SK-N-SH treated with all-trans-retinoic acid at 6 μM for 48 hours (cell line): ENCODE measurements at regions not wholly inside any gene's neighbourhood (a gene's known extent, or its start where the extent isn't known, plus 50 kb on each side); places are given as distances from the start of the nearest gene placed in this dataset.

ENCODE experiments used
- ATAC-seq: fragments of 200-7000 bp; cut with Tn5 transposase; 3 replicates; pipeline ENCODE4 v1.9.1; 2020; ENCODE audit warnings: mild to moderate bottlenecking, moderate library complexity
- BACH2 ChIP-seq: fragments of 250-450 bp; sonication (Bioruptor Pico); IDR thresholded peaks from 2 replicates; pipeline ENCODE4 v1.9.0; 2021; ENCODE audit warnings: mild to moderate bottlenecking, borderline replicate concordance
- CSDC2 ChIP-seq: fragments of 250-450 bp; sonication (Bioruptor Pico); IDR thresholded peaks from 2 replicates; pipeline ENCODE4 v1.5.0; 2020; ENCODE audit warnings: mild to moderate bottlenecking, moderate library complexity
- ESRRG ChIP-seq: fragments of 250-450 bp; sonication (Bioruptor Pico); IDR thresholded peaks from 2 replicates; pipeline ENCODE4 v1.6.1; 2021; ENCODE audit warnings: mild to moderate bottlenecking
- ISL1 ChIP-seq: fragments of 250-450 bp; sonication (Bioruptor Pico); IDR thresholded peaks from 2 replicates; pipeline ENCODE4 v2.1.2; 2022; ENCODE audit warnings: mild to moderate bottlenecking, moderate library complexity
- PPARA ChIP-seq: fragments of 250-450 bp; sonication (Bioruptor Pico); IDR thresholded peaks from 2 replicates; pipeline ENCODE4 v1.5.0; 2020; ENCODE audit warnings: mild to moderate bottlenecking, borderline replicate concordance
- RARB ChIP-seq: fragments of 250-450 bp; sonication (Bioruptor Pico); IDR thresholded peaks from 2 replicates; pipeline ENCODE4 v1.8.0; 2021; ENCODE audit warnings: mild to moderate bottlenecking, moderate library complexity
- SNAI2 ChIP-seq: fragments of 250-450 bp; sonication (Bioruptor Pico); IDR thresholded peaks from 2 replicates; pipeline ENCODE4 v1.5.0; 2020; ENCODE audit warnings: mild to moderate bottlenecking, moderate library complexity
- TCF4 ChIP-seq: fragments of 250-450 bp; sonication (Bioruptor Pico); IDR thresholded peaks from 2 replicates; pipeline ENCODE4 v1.8.0; 2021; ENCODE audit warnings: mild to moderate bottlenecking, moderate library complexity, borderline replicate concordance
- TOX ChIP-seq: fragments of 250-450 bp; sonication (Bioruptor Pico); IDR thresholded peaks from 2 replicates; pipeline ENCODE4 v1.8.0; 2021; ENCODE audit warnings: mild to moderate bottlenecking, moderate library complexity, borderline replicate concordance
- ZC3H10 ChIP-seq: fragments of 250-450 bp; sonication (Bioruptor Pico); IDR thresholded peaks from 2 replicates; pipeline ENCODE4 v1.5.1; 2021; ENCODE audit warnings: mild to moderate bottlenecking, moderate library complexity
- ZFP3 ChIP-seq: fragments of 250-450 bp; sonication (Bioruptor Pico); IDR thresholded peaks from 2 replicates; pipeline ENCODE4 v1.5.0; 2020; ENCODE audit warnings: mild to moderate bottlenecking, moderate library complexity
- ZNF565 ChIP-seq: fragments of 450-650 bp; formaldehyde crosslinking; conservative IDR thresholded peaks from 2 replicates; pipeline ENCODE4 v1.5.0; 2020; ENCODE audit warnings: low read depth, mild to moderate bottlenecking, moderate library complexity
- ZNF70 ChIP-seq: fragments of 450-650 bp; formaldehyde crosslinking; IDR thresholded peaks from 2 replicates; pipeline ENCODE4 v1.5.0; 2020; ENCODE audit warnings: mild to moderate bottlenecking, moderate library complexity
- ZNF8 ChIP-seq: fragments of 450-650 bp; formaldehyde crosslinking; IDR thresholded peaks from 2 replicates; pipeline ENCODE4 v1.5.0; 2020; ENCODE audit warnings: mild to moderate bottlenecking, moderate library complexity
- TF ChIP-seq, protein P1 (sequence below): fragments of 250-450 bp; sonication (Bioruptor Pico); IDR thresholded peaks from 2 replicates; pipeline ENCODE4 v1.5.1; 2020; ENCODE audit warnings: low read depth, mild to moderate bottlenecking, moderate library complexity
- TF ChIP-seq, protein P2 (sequence below): fragments of 250-450 bp; sonication (Bioruptor Pico); IDR thresholded peaks from 2 replicates; pipeline ENCODE4 v1.8.0; 2021; ENCODE audit warnings: low read depth, mild to moderate bottlenecking, moderate library complexity, borderline replicate concordance
- TF ChIP-seq, protein P3 (sequence below): fragments of 250-450 bp; sonication (Bioruptor Pico); IDR thresholded peaks from 2 replicates; pipeline ENCODE4 v1.8.0; 2020; ENCODE audit warnings: mild to moderate bottlenecking, moderate library complexity, borderline replicate concordance
- TF ChIP-seq, protein P4 (sequence below): fragments of 250-450 bp; sonication (Bioruptor Pico); IDR thresholded peaks from 2 replicates; pipeline ENCODE4 v1.5.1; 2021; ENCODE audit warnings: mild to moderate bottlenecking, moderate library complexity

DNA sequence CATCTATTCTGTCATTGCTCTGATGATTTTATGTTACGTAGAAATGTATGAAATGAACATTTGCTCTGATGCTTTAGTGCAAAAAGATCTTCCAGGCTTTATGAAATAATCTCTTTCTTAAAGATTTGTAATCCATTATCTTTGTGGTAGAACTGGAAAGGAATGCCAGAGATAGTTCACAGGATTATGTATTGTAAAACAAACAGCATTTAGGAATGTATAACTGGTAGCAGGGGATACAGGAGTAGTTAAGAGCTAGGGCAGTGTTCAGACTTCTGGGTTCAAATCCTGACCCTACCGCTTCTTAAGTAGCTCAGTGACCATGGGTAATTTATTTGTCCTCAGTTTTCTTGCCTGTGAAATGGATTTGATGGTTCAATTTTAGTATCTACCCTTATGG is 429.8 kb upstream of the TPM1 start:
- ATAC-seq: no peak
- no peak for TF ChIP-seq TOX (CRISPR knock-in tag)
- TF ChIP-seq, protein P1, sequence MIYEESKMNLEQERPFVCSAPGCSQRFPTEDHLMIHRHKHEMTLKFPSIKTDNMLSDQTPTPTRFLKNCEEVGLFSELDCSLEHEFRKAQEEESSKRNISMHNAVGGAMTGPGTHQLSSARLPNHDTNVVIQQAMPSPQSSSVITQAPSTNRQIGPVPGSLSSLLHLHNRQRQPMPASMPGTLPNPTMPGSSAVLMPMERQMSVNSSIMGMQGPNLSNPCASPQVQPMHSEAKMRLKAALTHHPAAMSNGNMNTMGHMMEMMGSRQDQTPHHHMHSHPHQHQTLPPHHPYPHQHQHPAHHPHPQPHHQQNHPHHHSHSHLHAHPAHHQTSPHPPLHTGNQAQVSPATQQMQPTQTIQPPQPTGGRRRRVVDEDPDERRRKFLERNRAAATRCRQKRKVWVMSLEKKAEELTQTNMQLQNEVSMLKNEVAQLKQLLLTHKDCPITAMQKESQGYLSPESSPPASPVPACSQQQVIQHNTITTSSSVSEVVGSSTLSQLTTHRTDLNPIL (CRISPR knock-in tag): no peak
- no peak for TF ChIP-seq RARB (CRISPR knock-in tag)
- no peak for TF ChIP-seq PPARA (CRISPR knock-in tag)
- TF ChIP-seq ZNF8 (CRISPR knock-in tag): no peak
- no peak for TF ChIP-seq ZC3H10 (CRISPR knock-in tag)
- TF ChIP-seq ZNF70 (CRISPR knock-in tag): no peak
- TF ChIP-seq, protein P2, sequence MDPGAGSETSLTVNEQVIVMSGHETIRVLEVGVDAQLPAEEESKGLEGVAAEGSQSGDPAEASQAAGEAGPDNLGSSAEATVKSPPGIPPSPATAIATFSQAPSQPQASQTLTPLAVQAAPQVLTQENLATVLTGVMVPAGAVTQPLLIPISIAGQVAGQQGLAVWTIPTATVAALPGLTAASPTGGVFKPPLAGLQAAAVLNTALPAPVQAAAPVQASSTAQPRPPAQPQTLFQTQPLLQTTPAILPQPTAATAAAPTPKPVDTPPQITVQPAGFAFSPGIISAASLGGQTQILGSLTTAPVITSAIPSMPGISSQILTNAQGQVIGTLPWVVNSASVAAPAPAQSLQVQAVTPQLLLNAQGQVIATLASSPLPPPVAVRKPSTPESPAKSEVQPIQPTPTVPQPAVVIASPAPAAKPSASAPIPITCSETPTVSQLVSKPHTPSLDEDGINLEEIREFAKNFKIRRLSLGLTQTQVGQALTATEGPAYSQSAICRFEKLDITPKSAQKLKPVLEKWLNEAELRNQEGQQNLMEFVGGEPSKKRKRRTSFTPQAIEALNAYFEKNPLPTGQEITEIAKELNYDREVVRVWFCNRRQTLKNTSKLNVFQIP (CRISPR knock-in tag): no peak
- TF ChIP-seq ISL1 (CRISPR knock-in tag): no peak
- no peak for TF ChIP-seq ESRRG (CRISPR knock-in tag)
- TF ChIP-seq ZFP3 (CRISPR knock-in tag): no peak
- TF ChIP-seq BACH2 (CRISPR knock-in tag): no peak

DNA sequence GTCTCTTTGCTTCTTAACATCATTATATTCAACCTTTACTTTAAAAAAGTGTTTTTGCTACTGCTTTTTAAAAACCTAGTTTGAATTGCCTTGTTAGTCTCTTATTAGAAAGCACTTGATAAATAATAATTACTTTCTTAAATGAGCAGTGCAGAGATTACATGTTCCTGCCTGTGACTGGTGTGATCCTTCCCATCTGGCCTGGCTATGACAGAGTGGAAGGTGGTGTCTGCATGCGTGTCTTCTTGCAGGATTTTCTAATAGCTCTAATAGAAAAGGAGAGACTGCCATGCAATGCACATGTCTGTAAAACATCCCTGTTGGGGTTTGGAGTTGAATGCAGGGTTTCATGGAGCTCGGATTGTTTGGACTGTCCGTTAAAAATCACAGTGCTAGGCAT is 425.8 kb upstream of the TPM1 start:
- TF ChIP-seq CSDC2 (no peak), TOX (CRISPR knock-in tag) (no peak), BACH2 (CRISPR knock-in tag) (no peak), PPARA (CRISPR knock-in tag) (no peak), ZFP3 (CRISPR knock-in tag) (no peak), TCF4 (no peak), ZNF8 (CRISPR knock-in tag) (no peak), RARB (CRISPR knock-in tag) (no peak), SNAI2 (CRISPR knock-in tag) (no peak), ISL1 (CRISPR knock-in tag) (no peak), ZNF565 (CRISPR knock-in tag) (no peak), ZNF70 (CRISPR knock-in tag) (no peak)
- TF ChIP-seq, protein P3, sequence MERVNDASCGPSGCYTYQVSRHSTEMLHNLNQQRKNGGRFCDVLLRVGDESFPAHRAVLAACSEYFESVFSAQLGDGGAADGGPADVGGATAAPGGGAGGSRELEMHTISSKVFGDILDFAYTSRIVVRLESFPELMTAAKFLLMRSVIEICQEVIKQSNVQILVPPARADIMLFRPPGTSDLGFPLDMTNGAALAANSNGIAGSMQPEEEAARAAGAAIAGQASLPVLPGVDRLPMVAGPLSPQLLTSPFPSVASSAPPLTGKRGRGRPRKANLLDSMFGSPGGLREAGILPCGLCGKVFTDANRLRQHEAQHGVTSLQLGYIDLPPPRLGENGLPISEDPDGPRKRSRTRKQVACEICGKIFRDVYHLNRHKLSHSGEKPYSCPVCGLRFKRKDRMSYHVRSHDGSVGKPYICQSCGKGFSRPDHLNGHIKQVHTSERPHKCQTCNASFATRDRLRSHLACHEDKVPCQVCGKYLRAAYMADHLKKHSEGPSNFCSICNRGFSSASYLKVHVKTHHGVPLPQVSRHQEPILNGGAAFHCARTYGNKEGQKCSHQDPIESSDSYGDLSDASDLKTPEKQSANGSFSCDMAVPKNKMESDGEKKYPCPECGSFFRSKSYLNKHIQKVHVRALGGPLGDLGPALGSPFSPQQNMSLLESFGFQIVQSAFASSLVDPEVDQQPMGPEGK (CRISPR knock-in tag): no peak
- TF ChIP-seq, protein P2 (CRISPR knock-in tag): no peak
- no peak for ATAC-seq

DNA sequence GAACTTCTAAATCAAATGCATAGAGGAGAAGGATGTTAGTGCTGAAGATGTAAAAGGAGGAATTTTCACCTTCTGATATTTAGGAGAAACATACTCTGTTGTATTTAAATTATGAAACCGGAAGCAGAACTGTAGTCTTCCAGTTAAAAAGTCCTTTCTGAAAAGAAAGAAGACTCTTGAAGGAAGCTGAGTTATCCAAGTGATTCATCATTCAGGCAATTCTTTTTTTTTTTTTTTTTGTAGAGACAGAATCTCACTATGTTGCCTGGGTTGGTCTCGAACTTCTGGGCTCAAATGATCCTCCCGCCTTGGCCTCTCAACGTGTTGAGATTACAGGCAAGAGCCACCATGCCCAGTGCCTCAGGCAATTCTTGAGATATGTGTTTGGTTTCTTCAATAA is 424.8 kb upstream of the TPM1 start:
- ATAC-seq: no peak; the same call in 2 of the 3 replicates
- TF ChIP-seq PPARA (CRISPR knock-in tag) (no peak), ZC3H10 (CRISPR knock-in tag) (no peak), ZNF70 (CRISPR knock-in tag) (no peak), ESRRG (CRISPR knock-in tag) (no peak)
- TF ChIP-seq, protein P4, sequence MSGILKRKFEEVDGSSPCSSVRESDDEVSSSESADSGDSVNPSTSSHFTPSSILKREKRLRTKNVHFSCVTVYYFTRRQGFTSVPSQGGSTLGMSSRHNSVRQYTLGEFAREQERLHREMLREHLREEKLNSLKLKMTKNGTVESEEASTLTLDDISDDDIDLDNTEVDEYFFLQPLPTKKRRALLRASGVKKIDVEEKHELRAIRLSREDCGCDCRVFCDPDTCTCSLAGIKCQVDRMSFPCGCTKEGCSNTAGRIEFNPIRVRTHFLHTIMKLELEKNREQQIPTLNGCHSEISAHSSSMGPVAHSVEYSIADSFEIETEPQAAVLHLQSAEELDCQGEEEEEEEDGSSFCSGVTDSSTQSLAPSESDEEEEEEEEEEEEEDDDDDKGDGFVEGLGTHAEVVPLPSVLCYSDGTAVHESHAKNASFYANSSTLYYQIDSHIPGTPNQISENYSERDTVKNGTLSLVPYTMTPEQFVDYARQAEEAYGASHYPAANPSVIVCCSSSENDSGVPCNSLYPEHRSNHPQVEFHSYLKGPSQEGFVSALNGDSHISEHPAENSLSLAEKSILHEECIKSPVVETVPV: no peak
- TF ChIP-seq, protein P1 (CRISPR knock-in tag): no peak
